Fibroblast of skin of abdomen (primary cell): ENCODE measurements at regions not wholly inside any gene's neighbourhood (a gene's known extent, or its start where the extent isn't known, plus 50 kb on each side); places are given as distances from the start of the nearest gene placed in this dataset.

Source experiments
- DNase-seq: peaks from one replicate; pipeline ENCODE4 v3.0.0-alpha.2; 2013

DNA sequence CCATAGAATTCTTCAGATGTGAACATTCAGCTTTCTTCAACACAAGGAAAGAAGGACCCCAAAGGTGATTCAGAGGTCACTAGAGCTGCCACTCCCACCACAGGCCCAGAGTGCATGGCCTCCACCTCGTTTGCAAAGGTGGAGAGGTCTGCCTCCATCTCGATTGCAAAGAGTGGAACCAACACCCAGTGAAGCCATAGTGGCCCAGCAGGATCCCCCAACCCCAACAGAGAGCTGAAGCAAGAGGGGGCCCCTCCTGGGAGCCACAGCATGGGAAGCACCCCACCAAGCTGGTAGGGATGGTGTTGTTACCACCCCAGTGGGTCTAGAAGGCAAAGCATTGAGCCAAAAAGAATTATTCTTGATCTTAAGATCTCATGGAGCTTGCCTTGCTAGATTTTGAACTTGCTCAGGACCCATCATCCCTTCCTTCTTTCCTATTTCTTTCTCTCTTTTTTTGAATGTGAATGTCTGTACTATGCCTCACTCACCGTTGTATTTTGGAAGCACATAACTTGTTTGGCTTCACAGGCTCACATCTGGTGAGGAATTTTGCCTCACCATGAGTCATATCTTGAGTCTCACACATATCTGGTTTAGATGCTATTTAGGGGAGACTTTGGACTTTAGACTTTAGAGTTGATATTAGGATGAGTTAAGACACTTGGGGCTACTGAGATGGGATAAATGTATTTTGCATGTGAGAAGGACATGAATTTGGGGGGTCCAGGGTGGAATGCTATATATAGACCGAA lies 119.2 kb downstream of the ANKRD60 start:
- peak; percentile 91 for DNase-seq

DNA sequence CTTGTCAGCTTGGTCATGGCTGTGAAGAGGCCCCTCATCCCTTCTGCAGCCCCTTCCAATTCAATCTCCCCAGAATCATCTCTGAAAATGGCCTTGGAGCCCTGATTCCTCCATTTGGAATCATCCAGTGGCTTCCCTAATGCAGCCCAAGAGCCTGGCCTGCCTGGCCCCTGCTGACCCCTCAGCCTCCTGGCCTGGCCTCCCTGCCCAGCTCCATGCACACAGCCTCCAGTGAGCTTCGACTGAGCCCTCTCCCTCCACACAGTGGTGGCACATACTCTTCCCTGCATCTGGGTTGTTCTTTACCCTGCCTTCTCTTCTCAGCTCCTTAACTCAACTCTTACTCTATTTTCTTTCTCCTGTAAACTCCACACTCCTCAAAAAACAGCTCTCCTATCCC lies 120.9 kb downstream of the ANKRD60 start:
- DNase-seq: no peak

DNA sequence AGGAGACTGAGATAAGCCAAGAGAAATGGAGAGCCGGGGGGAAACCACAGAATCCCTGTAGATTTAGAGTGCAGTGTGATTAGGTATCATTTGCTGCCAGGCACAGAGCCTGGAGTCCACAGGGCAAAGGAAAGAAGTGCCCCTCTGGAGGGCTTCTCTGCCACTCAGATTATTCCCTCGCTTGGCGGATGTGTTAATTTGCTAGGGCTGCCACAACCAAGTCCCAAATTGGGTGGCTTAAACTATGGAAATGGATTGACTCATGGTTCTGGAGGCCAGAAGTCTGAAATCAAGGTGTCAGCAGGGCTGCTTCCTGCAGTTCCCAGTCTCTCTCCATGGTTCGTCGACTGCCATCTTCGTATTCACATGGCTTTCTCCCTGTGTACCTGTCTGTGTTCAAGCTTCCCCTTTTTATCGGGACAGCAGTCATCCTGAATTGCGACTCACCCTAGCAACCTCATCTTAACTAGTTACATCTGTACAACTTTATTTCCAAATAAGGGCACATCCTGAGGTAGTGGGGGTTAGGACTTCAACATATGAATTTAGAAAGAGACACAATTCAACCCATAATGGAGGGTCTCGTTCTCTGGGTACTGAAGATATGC lies 122.2 kb downstream of the ANKRD60 start:
- no peak for DNase-seq

DNA sequence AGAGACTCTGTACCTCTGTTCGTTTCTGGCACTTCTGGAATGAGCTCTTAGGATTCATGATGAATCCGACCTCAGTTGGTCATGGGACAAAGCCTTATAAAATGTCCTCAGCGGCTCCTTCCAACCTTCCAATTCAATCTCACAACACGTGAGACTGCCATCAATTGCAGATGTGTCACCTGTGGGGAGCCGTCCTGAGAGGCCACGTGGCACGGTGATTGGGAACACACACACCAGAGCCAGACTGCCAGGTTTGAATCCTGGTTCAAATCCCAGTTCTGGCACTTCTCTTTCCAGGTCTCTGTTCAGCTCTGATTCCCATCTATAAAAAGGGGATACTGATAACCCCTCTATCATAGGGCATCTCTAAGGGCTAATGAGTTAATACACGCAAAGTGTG lies 124.5 kb downstream of the ANKRD60 start:
- no peak for DNase-seq

DNA sequence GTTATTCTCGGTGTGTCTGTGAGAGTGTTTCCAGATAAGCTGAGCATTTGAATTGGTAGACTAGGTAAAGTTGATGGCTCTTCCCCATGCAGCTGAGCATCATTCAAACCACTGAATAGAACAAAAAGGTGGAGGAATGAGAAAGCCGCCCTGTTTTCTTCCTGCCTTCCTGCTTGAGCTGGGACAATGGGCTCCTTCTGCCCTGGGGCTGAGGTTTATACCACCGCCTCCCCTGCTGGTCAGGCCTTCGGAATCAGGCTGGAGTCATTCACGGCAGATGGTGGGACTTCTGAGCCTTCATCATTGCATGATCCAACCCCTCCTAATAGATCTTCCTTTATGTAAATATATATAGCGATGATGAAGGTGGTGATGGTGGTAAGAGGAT lies 124.9 kb downstream of the ANKRD60 start:
- DNase-seq: no peak

DNA sequence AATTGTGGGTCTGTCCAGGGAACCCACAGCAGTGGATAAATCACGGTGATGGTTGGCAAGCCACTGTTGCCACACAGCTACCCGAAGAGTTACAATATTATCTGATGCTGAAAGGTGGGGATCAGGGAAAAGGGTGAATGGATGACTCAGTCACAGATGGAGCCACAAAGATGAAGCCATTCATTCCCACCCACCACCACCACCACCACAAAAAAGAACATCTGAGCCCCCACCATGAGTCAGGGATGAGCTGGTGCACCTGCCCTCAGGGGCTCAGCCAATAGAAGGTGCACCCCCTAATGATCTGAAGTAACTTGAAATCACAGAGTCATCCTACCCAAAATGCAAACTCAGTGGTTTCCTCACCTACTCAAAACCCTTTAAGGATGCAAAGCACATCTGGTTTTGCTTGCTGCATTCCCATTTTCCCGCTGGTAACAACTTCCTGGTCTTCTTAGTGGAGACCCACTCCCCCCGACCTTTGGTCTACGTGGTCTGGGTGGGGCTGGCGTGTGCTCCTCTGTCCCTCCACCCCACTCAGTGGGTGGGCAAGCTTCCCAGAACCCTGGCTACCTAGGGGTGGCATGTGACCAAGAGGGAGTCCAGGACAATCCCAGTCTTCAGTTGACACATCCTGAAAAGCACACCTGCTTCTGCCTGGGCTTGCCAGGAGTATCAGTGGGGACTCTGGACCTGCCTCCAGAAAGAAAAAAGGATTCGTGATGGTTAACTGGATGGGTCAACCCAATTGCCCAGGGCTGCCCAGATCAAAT lies 125.5 kb downstream of the ANKRD60 start:
- DNase-seq: peak; percentile 43

DNA sequence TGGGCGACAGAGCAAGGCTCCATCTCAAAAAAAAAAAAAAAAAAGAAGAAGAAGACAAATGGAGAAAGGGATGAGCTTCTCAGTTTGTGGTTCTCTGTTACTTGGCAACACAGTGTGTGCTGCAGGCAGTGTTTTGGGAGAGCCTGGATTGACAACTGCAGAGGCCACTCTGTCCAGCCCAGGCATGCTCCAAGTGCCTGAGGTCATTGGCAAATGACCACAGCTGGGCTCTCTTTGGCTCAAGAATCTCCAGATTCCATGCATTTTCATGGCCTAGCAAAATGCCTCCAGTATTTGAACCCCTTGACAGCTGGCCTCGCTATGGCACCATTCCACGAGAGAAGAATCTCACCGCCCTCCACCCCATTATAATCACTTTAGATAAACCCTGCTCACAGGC lies 126.2 kb downstream of the ANKRD60 start:
- DNase-seq: no peak

DNA sequence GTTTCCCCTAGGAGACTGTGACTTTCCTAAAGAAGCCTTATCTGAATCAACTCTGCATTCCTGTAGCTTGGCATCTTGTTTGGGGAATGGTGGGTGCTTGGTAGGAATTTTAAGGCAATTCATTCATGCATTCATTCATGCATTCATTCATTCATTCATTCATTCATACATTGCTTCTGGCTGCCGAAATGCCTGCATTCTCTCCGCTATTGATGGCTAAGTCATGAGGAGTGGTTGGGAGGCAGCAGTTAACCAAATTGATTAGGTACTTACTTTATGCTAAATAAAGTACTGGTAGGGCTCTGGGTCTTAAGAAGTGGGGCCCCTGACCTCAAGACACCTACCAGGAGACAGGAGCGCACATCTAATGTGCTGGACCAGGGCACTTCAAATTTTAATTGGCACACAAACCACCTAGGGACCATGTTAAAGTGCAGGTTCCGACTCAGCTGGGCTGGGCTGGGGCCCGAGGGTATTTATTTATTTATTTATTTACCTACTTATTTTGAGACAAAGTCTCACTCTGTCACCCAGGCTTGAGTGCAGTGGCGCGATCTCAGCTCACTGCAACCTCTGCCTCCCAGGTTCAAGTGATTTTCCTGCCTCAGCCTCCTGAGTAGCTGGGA lies 127.6 kb downstream of the ANKRD60 start:
- DNase-seq: no peak

DNA sequence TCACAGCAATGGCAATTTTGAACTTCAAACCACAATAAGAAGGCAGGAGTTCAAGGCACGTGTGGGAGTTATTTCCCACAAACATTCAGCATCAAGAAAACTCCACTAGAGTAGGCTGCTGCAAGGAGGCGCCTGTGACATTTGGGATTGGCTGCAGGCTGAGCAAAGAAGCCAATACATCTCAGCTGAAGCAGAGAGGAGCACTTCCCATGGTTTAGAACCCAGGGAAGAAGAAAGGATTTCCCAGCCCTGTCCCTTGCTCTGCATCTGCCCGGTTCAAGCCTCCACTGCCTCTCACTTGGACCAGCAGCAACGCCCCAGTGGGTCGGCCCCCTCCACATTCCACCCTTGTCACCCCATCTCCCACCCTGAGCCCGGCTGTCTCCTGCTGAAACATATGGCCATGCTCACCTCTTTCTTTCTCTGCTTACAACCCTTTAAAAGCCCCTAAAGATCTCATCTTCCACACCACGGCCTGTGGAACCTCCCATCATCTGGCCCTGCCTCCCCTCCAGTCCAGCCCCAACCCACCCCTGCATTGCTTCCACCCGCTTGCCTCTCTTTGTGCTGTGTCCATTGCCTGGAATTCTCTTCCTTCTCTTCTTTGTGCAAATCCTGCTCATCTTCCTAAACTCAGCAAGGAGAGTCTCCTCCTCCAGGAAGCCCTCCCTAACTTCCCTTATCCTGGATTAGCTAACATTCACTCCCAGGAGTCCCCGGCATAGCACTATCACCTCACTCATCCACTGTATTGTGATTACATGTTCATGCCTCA lies 128.3 kb downstream of the ANKRD60 start:
- no peak for DNase-seq

DNA sequence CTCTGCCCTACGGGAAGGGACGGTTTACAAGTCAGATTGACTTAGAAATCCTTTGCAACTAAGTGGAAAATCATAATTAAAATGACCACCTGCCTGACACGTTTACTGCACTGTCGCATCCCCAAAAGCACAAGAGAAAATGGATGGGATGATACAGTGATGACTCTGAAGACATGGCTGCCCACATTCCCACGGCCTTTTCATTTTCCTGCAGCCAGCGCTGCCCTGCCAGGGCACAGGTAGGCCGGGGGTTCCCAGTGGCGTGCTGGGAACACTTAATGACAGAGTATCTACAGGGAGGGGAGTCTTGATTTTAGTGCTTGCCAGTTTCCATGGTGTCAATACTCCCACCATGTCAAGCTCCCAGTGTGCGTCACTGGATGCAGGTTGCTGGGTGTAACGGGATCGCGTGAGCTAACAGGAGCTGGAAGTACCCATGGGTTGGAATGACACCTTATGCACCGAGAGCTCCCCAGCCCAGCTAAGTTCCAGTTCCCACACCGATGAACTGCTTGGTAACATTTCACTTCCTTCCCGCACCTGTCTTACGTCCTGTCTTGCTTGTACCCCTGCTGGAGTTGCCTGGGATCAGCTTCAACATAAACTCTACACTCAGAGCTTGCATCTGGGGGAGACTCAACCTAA lies 129.0 kb downstream of the ANKRD60 start:
- no peak for DNase-seq

DNA sequence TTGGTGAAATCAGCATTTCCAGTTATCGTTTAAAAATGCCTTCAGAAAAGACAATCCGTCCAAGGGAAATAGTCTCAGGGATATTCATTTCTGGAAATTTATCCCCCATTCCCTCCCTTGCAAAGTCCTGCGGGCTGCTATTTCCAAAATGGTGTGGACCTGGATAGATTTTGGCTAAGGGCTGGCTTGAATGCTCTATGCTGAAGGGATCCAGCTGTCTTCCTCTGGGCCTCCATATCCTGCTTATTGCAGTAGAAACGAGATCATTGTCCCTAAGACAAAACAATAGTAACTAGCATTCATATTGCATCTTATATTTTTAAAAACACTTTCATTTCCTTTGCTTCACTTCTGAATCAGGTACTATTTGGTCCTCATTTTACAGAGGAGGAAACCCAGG lies 129.9 kb downstream of the ANKRD60 start:
- DNase-seq: no peak

DNA sequence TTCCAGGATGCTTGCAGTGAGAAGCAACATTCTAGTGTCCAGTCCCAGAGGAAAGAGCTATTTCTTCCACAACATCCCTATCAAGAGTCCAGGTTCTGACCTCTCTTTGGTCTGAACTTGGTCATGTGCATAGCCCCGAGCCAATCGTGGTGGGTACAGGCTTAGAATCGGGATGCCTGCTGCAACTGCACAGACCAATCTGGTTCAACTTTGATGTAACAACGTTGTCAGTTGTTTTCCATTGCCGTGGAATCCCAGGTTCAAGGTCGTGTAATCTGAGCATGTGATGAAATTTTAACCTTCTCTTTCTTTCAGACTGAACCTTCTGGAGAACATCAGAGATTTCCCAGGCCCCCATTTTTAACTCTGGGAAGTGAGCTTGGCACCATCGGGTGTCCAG lies 130.5 kb downstream of the ANKRD60 start:
- no peak for DNase-seq

DNA sequence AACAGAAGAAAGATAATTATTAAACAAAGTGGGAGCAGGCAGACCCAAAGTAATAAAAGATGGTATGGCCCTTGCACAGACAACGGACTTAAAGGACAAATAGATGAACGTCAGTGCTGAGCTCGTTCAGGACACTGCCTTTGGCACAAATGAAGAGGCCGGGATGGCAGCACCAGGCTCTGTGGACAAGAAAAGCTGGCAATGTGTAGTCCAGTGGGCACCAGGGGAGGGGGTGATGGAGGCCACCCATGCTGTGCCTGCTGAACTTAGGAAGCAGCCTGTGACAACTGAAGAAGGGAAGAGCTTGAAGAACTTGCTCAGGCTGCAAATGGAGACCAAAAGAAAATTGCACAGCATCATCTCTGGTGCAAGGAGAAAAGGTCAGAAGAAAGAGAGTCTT lies 131.0 kb downstream of the ANKRD60 start:
- DNase-seq: no peak

DNA sequence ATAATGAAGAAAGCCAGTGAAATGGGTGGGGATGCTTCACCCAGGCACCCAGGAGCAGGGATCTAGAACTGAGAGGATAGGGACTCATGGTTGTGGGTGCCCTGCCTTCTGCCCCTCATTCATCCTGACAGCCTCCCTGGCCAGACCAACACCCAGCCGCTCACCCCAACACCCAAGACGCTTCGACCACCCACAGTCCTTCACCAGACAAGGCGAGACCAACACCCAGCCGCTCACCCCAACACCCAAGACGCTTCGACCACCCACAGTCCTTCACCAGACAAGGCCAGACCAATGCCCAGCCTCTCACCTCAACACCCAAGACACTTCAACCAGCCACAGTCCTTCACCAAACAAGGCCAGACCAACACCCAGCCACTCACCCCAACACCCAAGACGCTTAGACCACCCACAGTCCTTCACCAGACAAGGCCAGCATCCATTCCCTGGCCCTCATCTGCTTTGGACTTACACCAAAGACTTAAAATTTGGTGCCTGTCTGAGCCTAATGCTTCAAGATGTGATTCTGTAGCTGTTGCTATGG lies 131.5 kb downstream of the ANKRD60 start:
- no peak for DNase-seq

DNA sequence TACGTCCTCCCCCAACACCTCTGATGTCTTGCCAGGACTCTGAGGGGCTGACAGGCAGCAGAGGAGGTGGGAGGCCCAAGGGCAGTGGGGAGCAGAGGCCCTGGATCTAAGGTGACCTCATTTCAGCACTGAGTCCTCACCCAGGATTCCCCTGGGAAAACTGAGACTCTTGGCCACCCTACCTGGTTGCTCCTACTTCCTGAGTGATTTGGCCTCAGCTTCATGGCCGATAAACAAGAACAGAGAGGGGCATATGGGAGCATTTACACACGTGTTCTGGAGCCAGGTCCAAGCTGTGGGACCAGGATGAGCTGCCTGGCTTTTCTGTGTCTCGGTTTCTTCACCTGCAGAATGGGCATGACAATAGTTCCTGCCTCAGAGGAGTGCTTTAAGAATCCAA lies 133.8 kb downstream of the ANKRD60 start:
- DNase-seq: no peak

DNA sequence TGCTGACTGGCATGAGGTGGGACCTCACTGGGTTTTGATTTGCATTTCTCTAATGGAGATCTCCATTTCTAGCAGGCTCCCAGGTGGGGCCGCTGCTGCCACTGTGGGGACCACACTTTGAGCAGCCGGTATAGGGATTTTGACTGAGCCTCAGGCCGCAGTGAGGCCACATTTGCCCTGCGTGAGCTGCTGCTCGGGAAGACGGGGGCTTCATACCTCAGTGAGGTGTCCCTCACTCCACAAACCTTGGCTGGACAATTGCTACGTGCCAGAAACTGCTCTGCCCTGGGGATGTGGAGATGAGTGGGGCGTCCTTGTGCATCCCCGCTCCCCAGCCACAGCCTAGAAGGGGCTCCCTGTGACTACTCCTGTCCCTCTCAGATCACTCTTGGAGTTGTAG lies 134.3 kb downstream of the ANKRD60 start:
- no peak for DNase-seq

DNA sequence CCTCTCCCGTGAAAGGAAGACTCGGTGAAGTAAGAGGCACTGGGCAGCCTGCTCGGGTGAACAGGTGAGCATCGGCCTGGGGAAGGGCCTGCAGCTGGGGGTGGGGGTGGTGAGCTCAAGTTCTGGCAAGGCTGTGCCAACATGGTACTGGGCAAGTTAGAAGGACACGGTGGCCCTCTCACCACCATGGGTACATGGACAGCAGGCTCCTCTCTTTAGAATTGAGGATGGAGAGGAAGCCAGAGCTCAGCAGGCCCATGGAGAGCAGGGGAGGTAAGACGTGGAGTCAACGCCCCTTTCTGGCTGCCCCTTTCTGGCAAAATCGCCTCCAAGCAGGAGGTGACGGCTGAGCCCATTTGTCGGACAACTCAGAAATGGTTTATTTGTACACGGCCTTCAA lies 135.6 kb downstream of the ANKRD60 start:
- DNase-seq: no peak

DNA sequence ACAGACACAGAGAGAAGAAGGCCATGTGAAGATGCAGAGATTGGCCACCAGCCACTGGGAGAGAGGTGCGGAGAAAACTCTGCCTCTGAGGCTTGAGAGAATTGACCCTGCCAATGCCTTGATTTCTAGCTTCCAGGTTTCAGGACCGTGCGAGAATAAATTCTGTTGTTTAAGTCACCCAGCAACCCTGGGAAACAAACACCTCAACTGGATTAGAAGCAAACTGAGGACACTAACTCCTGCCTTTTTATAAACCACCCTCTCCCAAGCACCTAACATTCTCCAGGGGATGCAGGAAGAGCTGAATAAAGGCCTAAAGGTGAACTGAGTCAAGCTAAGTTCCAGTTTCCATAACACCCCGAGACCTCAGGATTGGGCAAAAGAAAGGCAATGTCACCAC lies 136.1 kb downstream of the ANKRD60 start:
- DNase-seq: no peak

DNA sequence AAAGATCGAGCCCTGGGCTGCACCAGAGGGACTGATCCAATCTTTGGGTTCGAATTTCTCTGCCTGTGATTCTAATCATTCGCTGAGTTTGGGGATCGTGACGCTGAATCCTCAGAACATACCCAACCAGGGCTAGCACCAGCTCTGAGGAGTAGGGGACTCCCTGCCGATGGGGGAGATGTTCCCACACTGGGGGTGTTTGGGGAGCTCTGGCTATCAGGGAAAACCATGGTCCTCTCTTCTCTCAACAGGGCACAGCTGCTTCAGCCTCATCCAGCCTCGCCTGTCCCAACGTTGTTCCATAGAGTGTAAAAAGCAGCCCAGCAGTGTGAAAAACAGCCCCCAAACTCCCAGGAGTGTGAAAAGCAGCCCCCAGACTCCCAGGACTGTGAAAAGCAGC lies 136.6 kb downstream of the ANKRD60 start:
- no peak for DNase-seq

DNA sequence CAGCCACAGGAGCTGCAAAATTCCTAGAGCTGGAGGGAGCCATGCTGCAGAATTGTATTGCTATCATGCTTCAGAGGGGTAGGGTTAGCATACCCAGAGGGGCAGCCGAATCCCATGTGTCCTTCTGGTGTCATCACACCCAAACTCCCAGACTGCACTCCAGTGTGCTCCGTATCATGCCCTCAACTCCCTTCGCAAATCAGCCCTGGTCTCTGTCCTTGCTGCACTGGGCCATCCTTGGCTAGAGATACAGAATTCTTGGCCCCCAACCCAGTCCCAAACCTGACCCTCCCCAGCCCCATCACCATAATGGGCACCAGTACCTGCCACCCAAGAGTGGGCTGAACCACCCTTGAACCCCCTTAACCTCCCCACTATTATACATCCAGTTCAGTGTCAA lies 138.3 kb downstream of the ANKRD60 start:
- no peak for DNase-seq

DNA sequence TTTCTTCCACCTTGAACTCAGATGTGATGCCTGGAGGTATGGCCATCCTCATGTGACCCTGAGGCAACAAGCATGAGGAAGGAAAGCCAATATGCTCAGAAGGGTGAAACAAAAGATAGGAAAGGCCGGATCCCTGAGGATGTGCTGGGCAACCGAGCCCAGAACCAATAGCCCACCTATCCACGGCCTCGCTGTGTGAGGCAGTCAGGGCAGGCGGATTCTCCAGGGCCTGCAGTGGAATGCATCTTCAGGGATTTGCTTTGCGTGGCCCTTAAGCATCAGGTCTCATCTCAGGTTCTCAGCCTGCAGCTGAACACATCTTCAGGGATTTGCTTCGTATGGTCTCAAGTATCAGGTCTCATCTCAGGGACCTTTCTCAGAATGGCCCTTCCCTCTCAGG lies 139.8 kb downstream of the ANKRD60 start:
- no peak for DNase-seq

DNA sequence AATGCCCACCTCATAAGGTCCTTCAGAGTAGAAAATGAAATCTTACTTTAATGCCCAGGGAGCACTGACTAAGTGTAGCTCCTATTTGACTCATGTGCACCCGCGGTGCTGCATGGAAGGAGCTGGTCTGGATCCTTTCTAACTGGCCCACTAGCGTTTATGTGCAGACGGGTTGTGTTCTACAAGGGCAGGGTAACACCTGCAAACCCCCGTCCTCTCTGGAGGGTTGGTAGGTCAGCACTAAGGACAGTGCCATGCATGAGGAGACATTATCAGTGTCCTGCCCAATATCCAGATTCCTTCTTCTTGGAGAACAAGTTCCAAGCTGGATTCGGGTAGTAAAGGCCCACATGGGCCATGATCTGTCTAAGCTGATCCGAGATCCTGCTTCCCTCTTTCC lies 140.3 kb downstream of the ANKRD60 start:
- DNase-seq: no peak
